ENCODE measurements at regions not wholly inside any gene's neighbourhood (a gene's known extent, or its start where the extent isn't known, plus 50 kb on each side); places are given as distances from the start of the nearest gene placed in this dataset.

DNA sequence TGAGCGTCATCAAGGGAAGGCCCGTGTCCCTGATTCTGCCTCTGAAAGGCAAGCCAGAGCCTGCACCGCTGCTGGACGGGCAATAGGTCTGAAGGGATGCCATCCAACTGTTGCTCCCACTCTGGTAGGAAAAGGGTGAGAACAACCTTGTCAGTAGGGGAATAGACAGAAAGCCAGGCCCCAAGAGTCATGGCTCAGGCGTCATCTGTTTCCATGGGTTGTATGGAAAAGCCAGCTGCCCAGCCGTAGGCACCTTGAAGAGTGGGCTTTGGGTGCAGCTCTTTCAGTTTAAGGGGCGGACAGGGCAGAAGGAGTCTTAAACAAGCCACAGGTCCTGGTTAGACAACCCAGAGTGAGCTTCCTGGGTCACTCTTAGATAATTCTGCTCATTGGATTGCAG lies 66.5 kb downstream of the RNF6 start:
- no peaks in the 10 kb centered on the region; the same call in 1 of the 2 replicates for H3K27me3 ChIP-seq (replicated peaks; ENCODE audit: control insufficient read depth, insufficient read depth, low read length)
- no peaks in the 10 kb centered on the region for H3K4me1 ChIP-seq
- peaks cover 28% of the 10 kb centered on the region for H3K27me3 Mint-ChIP-seq (ENCODE audit: insufficient read depth, unreplicated experiment)
- H3K4me1 Mint-ChIP-seq (ENCODE audit: low read depth, unreplicated experiment), result no peaks in the 10 kb centered on the region
- H3K4me3 Mint-ChIP-seq (ENCODE audit: unreplicated experiment), result no peak overlapping the region
- TF ChIP-seq, protein P1, sequence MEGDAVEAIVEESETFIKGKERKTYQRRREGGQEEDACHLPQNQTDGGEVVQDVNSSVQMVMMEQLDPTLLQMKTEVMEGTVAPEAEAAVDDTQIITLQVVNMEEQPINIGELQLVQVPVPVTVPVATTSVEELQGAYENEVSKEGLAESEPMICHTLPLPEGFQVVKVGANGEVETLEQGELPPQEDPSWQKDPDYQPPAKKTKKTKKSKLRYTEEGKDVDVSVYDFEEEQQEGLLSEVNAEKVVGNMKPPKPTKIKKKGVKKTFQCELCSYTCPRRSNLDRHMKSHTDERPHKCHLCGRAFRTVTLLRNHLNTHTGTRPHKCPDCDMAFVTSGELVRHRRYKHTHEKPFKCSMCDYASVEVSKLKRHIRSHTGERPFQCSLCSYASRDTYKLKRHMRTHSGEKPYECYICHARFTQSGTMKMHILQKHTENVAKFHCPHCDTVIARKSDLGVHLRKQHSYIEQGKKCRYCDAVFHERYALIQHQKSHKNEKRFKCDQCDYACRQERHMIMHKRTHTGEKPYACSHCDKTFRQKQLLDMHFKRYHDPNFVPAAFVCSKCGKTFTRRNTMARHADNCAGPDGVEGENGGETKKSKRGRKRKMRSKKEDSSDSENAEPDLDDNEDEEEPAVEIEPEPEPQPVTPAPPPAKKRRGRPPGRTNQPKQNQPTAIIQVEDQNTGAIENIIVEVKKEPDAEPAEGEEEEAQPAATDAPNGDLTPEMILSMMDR (IDR thresholded peaks at IDR 0.05; ENCODE audit: insufficient read depth in 1 of 2, low read depth in 1 of 2, low read length in 1 of 2, severe bottlenecking in 1 of 2, unreplicated experiment in 1 of 2), result no peak
- ChIA-PET CTCF (interaction anchor here (0.6 kb wide), 1 partner anchor 388 kb away, joined by 3 read pairs; no protein-coding TSS in a partner anchor), POLR2A (no interaction called here)
- no peak overlapping the region for H3K4me3 ChIP-seq (ENCODE audit: low read depth, low read length)
- no peaks in the 10 kb centered on the region for H3K36me3 ChIP-seq (ENCODE audit: control insufficient read depth, insufficient read depth, low read length)
- BruUV-seq (replicated peaks), result no TSS peak
- H3K27ac Mint-ChIP-seq (ENCODE audit: unreplicated experiment), result no peak overlapping the region
- no peaks in the 10 kb centered on the region for H3K9me3 ChIP-seq
- intact Hi-C loops (cut with micrococcal nuclease; ENCODE audit: unreplicated experiment), result no loop called here
- H3K36me3 Mint-ChIP-seq (ENCODE audit: insufficient read depth, unreplicated experiment), result no peaks in the 10 kb centered on the region
- H3K9me3 Mint-ChIP-seq (ENCODE audit: unreplicated experiment), result no peaks in the 10 kb centered on the region
- DNase-seq, result no peak

DNA sequence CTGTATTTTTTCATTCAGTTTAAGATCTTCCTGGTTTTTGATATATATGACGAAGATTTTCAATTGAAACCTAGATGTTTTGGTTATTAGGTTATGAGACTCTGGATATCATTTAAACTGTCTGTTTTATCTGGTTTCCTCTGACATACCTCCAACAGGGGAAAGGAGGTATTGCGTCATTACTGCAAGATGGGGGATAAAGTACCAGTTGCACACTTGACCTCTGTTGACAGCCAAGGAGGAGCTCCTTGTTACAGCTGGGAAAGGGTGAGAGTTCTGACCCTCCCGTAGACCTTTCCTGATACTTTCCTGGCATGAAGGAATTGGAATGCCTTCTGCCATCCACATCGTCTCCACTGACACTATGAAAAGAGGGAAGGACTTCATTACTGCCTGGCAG lies 82.0 kb upstream of the SHISA2 start:
- H3K4me1 Mint-ChIP-seq (ENCODE audit: low read depth, unreplicated experiment), result peaks cover 2% of the 10 kb centered on the region
- no TSS peak for BruUV-seq (replicated peaks)
- ChIA-PET CTCF (no interaction called here), POLR2A (no interaction called here)
- H3K9me3 Mint-ChIP-seq (ENCODE audit: unreplicated experiment), result no peaks in the 10 kb centered on the region
- Histone ChIP-seq H3K4me1 (no peaks in the 10 kb centered on the region), H3K4me3 (ENCODE audit: low read depth, low read length) (no peak overlapping the region), H3K27me3 (replicated peaks; ENCODE audit: control insufficient read depth, insufficient read depth, low read length) (no peaks in the 10 kb centered on the region), H3K36me3 (ENCODE audit: control insufficient read depth, insufficient read depth, low read length) (no peaks in the 10 kb centered on the region), H3K9me3 (no peaks in the 10 kb centered on the region)
- H3K36me3 Mint-ChIP-seq (ENCODE audit: insufficient read depth, unreplicated experiment), result no peaks in the 10 kb centered on the region
- no peak overlapping the region for H3K27ac Mint-ChIP-seq (ENCODE audit: unreplicated experiment)
- H3K4me3 Mint-ChIP-seq (ENCODE audit: unreplicated experiment), result no peak overlapping the region
- intact Hi-C loops (cut with micrococcal nuclease; ENCODE audit: unreplicated experiment), result no loop called here
- H3K27me3 Mint-ChIP-seq (ENCODE audit: insufficient read depth, unreplicated experiment), result peaks cover 16% of the 10 kb centered on the region
- DNase-seq, result no peak
- TF ChIP-seq, protein P1 (IDR thresholded peaks at IDR 0.05; ENCODE audit: insufficient read depth in 1 of 2, low read depth in 1 of 2, low read length in 1 of 2, severe bottlenecking in 1 of 2, unreplicated experiment in 1 of 2), result peak in 1 of 2 experiments; percentile 12

DNA sequence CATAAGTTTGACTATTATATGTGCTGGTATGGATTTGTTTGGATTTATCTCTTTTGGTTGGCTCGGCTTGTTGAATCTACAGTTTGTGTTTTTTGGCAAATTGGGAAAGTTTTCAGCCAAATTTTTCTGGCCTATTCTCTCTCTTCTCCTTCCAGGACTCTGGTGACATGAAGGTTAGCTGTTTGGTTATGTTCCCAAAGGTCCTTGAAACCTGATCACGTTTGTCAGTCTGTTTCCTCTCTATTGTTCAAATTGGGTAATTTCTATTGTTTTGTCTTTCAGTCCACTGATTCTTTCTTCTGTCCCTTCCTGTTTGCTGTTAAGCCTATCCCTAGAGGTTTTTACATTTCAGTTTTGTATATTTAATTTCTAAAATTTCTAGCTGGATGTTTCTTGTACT lies 81.5 kb upstream of the SHISA2 start:
- Histone ChIP-seq H3K9me3 (no peaks in the 10 kb centered on the region), H3K27me3 (replicated peaks; ENCODE audit: control insufficient read depth, insufficient read depth, low read length) (no peaks in the 10 kb centered on the region), H3K36me3 (ENCODE audit: control insufficient read depth, insufficient read depth, low read length) (no peaks in the 10 kb centered on the region), H3K4me3 (ENCODE audit: low read depth, low read length) (no peak overlapping the region), H3K4me1 (no peaks in the 10 kb centered on the region)
- no peaks in the 10 kb centered on the region for H3K36me3 Mint-ChIP-seq (ENCODE audit: insufficient read depth, unreplicated experiment)
- no peak overlapping the region for H3K4me3 Mint-ChIP-seq (ENCODE audit: unreplicated experiment)
- no TSS peak for BruUV-seq (replicated peaks)
- peaks cover 17% of the 10 kb centered on the region for H3K27me3 Mint-ChIP-seq (ENCODE audit: insufficient read depth, unreplicated experiment)
- H3K27ac Mint-ChIP-seq (ENCODE audit: unreplicated experiment), result no peak overlapping the region
- CTCF ChIA-PET, result no interaction called here
- TF ChIP-seq, protein P1 (IDR thresholded peaks at IDR 0.05; ENCODE audit: insufficient read depth in 1 of 2, low read depth in 1 of 2, low read length in 1 of 2, severe bottlenecking in 1 of 2, unreplicated experiment in 1 of 2), result no peak
- intact Hi-C loops (cut with micrococcal nuclease; ENCODE audit: unreplicated experiment), result no loop called here
- peaks cover 6% of the 10 kb centered on the region for H3K4me1 Mint-ChIP-seq (ENCODE audit: low read depth, unreplicated experiment)
- H3K9me3 Mint-ChIP-seq (ENCODE audit: unreplicated experiment), result no peaks in the 10 kb centered on the region
- no peak for DNase-seq
- POLR2A ChIA-PET, result no interaction called here

Data from Caco-2 (cell line).